Suppressor macrophage treated with lipopolysaccharide for 1 hour (primary cell): ENCODE measurements at regions not wholly inside any gene's neighbourhood (a gene's known extent, or its start where the extent isn't known, plus 50 kb on each side); places are given as distances from the start of the nearest gene placed in this dataset.
"Not testable (repeated sequence)": the region's sequence is repeated elsewhere in the genome, so short reads cannot be mapped to it uniquely, and the experiment has no call there.

Source experiments
- DNase-seq, 3 donors: peaks; one replicate each; pipeline ENCODE4 v3.0.0-alpha.2; 2020 to 2022

DNA sequence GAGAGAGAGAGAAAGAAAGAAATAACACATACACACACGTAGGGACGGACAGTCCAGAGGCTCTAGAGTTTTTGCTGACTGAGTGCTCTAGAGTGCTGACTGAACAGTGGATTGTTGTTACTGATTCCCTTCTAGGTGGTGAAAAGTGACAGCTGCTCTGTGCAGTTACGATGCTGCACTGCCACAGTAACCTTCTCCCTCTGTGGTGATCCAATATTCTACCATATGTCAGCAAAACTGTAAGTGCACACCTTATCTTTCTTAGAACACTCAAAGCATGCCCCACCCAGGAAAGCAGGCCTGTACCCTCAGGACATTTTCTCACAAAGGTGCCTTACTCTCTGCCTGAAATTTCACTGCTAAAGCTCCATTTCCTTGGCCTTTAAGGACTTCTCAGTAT lies 1023.5 kb downstream of the TYW1 start:
- DNase-seq: no peak

DNA sequence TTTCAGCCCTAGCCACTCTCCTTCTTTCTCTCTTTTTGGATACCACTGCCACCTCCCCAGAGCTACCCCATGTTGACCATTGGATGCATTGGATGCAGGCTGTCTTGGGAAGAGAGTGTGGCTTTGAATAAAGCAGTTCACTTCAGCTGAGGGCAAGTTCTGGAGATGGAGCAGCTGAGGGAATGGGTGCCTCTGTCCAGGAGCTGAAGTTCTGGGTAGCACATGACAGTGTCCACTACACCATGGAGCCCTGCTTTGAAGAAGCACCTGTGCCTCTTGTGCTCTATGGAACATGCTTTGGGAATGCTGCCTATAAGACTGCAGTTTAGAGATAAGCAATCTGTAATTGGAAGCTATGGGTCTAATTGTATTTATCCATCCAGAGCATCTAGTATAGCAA lies 1028.7 kb downstream of the TYW1 start:
- no peak for DNase-seq

DNA sequence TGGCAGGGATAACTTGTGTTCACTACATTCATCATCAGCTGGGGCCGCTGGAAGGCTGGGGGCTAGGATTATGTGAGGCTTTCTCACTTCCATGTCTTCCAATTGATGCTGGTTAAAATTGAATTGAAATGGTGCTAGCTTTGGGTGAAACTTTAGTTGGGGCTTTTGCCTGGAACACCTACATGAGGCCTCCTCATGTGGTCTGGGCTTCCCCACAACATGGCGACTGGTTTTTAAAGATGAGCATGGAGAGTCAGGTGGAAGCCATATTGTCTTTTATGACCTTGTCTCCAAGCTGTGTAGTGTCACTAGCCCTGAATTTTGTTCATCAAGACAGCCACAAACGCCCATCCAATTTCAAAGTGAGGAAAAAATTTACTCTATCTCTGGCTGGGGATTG lies 1033.9 kb downstream of the TYW1 start:
- DNase-seq: no peak

DNA sequence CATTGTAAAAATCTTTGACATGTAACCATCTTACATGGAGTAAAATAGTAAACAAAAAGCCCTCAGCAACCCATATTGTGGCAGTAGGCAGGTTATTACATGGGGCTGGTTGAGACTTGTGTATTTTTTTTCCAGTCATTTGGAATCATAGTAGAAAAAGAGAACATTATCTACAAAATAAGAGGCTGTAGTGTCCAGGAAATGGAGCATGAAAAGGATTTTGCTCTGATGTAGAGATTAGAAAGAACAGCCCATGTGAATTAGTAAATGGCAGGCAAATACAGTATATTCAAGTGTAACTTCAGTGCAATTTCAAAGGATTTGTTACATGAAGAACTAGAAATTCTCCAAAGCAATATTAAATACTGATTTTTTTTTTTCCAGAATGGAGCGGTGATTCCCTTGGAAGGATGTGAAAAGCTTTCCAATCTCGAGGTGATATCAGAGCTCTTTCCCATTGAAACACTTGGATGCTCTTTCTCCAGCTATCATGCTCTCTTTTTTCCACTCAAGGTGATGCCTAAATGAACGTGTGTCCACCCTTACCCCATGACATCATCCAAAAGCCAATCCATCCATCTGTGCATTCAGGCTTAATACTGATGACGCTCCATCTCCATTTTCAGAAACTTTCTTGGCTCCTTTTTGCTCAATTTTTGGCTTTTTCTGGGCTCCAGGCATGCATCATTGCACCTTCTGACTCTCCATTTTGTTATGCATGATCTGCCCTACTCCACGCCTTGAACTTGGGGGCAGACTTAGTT lies 1034.7 kb downstream of the TYW1 start:
- no peak for DNase-seq

DNA sequence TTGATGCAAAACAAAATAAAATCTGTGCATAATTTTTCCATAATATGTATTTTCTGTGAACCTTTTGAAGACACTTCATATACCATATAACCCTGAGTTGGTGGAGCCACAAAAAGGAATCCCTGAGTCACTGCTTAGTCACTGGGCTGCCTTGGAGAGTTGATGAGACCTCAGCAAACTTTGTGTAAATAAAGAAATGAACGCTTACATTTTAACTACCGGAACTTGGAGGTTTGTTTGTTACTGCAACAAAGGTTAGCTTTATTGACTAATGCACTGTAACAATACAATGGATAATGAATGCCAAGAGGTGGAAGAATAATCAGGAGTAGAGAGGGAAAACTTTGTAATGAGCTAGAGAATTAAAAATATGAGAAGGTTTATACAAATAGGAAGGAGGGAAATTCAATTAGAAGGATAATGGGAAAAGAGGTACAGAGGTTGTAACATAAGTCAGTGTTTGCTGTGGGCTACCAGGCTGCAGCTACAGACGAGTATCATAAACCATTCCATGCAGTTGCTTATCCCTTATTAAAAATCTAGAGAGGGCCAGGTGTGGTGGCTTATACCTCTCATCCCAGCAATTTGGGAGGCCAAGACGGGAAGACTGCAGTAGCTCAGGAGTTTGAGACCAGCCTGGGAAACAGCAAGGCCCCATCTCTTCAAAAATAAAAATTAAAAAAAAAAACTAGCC lies 1042.1 kb downstream of the TYW1 start:
- no peak for DNase-seq

DNA sequence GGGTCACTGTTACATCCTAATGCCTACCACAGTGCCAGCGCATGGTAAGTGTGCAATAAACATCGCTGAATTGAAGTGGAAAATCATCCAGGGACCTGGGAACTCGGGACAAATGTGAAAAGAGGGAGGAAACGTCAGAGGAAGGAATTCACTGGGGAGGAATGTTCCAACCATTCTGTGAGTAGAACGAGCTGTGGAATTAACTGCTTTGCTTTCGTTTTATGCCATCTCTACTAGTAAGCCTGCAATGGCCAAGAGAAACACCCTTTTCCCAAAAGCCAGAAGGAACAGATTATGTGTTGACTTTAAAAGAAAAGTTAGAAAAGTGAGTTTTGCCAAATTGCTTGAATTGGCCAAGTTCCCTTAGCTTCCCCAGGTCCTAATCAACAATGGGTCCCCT lies 1044.9 kb downstream of the TYW1 start:
- DNase-seq: no peak

DNA sequence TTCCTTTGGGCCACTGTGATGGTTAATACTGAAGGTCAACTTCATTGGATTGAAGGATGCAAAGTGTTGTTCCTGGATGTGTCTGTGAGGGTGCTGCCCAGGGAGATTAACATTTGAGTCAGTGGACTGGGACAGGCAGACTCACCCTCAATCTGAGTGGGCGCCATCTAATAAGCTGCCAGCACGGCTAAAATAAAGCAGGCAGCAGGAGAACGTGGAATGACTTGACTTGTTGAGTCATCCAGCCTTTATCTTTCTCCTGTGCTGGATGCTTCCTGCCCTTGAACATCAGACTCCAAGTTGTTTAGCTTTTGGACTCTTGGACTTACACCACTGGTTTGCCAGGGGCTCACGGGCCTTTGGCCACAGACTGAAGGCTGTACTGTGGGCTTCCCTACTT lies 1046.9 kb downstream of the TYW1 start:
- no peak for DNase-seq

DNA sequence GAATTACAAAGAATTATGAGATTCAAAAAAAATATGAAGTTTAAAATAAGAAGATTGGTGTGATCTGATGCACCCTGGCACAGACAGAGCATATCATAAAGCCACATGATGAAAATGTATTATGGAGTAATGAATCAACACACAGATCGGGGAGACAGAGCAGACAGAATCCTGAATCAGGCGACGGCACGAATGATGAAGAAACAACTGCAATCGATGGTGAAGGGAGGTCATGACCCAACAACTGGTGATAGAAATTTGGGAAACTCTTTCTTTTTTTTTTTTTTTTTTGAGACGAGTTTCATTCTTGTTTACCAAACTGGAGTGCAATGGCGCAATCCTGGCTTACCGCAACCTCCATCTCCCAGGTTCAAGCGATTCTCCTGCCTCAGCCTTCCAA lies 1054.0 kb downstream of the TYW1 start:
- DNase-seq: no peak

DNA sequence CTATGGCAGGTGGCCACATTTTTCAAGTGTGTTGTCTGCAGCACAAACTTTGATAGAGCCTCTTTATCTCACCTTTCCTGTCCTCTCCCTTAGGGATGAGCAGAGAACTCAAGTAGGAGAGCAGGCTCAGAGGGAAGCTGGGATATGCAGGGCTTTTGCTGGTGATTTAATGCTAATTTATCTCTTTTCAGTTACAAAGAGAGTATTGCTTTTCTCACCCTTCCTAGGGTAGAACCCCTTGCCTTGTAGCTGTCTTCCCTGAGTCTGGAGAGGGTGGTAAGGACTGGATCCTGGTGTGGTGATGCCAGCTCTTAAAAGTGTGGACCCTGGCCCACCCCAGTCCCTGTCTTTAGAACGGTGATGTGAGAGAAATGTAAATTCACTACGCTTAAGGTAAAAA lies 1061.4 kb downstream of the TYW1 start:
- no peak for DNase-seq

DNA sequence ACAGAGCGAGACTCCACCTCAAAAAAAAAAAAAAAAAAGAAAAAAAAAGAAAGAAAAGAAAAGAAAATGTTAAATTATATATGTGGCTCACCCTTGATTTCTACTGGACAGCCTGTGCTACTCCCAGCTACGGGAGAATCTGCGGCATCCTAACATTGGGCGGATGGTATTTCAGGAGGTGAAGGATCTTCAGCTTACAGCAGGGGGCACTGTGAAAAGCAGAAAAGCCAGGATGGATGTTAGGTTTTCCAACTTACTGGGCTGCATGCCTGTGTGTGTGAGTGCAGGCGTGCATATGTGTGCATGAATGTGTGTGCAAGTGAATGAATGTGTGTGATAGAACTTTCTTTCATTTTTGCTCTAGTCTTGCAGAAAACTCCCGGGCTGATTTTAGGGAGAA lies 1066.5 kb downstream of the TYW1 start:
- DNase-seq: peak in 1 of 3 donors; percentile 1

DNA sequence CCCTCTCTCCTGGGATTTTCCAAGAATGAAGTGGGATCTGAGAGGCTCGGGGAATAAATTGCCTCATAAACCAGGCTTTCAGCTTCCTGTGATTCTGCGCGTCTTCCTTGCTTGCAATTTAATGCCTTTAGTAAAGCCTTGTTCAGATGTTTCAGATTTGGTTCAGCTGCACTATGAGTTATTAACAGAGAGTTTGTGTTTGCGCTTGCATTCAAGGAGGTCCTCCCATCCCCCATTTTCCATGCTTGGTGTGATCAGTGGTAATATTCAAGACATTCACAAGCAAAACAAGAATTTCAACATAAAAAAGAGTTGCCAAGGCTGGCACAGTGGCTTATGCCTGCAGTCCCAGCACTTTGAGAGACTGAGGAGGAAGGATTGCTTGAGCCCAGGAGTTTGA lies 1068.9 kb downstream of the TYW1 start:
- no peak for DNase-seq

DNA sequence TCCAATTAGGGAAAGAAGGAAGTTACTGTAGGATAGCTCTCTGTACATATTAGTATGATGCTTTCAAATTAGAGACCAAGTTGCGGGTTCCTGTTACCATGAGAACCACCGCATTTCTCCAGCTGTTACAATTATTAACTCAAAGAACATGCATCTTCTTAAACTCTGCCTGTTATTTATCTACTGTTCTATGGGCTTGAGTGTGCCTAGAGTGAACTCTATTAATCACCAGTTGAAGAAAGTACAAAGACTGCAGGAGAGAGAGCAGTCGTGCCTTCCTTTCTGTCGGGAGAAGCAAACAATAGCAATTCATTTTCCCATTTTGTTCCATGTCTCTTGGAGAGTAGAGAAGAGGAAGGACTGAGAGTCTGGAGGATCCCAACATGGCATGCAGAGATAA lies 1071.2 kb downstream of the TYW1 start:
- no peak for DNase-seq

DNA sequence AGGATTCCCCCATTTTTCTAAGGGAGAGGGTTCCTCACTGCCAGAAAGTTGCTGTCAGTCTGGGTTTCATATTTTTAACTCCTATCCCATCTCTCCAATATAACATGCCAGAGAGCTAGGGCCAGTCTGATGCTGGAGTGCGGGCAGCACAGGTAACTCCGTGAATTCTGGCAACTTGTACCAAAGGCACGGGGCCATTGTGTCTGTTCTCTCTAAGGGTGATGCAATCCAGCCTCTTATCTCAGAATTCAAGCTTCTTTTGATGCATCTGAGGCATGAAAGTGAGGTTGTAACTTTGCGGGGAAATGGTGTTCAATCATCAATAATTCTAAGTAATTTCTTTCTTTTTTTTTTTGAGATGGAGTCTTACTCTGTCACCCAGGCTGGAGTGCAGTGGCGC lies 1074.4 kb downstream of the TYW1 start:
- no peak for DNase-seq

DNA sequence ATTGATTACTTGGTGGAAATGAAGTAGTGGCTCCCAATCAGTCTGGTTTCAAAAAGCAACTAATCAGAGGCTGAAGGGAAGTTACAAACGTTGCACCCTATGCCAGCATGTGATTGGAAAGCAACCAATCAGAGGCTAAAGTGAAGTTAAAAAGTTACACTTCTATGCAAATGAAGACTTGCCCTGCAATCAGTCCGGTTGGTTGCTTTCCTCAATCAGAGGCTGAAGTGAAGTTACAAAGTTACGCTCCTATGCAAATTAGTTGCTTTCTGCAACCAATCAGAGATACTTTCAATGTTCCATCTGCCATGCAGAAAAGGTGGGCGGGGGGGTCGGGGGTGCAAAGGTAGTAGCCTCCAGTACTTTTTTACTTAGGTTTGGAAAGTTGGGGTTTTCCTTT lies 1077.1 kb downstream of the TYW1 start:
- DNase-seq: no peak

DNA sequence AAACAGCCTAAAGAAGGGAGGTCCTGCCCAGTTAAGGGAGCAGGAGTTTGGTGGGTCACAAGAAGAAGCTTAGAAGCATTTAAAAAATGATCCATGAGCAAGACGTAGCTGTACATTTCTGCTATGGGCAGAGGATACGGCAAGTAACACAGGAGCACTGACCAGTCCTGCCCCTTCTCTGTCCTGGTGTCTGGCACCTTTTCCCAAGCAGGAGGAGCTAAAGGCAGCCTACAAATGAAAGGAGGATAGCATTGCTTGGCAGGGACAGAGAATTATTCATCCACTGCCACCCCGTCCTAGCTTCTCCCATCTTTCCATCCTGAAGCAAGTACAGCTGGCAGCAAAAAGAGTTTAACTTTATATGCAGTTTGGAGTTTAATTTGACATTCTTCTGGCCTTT lies 1077.6 kb downstream of the TYW1 start:
- no peak for DNase-seq

DNA sequence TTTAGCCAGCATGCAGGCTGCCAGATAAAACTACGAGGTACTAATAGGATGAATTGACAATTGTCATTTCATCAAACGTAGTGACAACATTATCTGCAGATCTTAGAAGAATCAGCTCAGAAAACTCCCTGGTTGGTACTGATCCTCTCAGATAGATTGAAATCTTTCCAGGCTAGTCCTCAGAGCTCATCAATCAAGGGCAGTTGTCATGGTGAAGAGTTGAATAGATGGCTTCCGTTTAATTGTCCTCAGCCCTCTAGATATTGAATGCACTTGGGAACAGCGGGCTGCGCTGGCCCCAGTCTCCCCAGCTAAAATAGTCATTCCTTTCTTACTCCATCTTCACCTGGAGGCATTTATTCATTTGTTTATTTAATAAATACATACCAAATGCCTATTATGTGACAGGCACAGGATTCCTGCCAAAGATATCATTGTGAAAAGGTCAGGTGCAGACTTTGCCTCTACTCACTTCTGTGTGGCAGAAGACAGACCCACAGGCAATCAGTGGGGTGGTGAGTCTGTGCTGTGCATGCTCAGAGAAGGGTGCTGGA lies 1081.6 kb downstream of the TYW1 start:
- no peak for DNase-seq

DNA sequence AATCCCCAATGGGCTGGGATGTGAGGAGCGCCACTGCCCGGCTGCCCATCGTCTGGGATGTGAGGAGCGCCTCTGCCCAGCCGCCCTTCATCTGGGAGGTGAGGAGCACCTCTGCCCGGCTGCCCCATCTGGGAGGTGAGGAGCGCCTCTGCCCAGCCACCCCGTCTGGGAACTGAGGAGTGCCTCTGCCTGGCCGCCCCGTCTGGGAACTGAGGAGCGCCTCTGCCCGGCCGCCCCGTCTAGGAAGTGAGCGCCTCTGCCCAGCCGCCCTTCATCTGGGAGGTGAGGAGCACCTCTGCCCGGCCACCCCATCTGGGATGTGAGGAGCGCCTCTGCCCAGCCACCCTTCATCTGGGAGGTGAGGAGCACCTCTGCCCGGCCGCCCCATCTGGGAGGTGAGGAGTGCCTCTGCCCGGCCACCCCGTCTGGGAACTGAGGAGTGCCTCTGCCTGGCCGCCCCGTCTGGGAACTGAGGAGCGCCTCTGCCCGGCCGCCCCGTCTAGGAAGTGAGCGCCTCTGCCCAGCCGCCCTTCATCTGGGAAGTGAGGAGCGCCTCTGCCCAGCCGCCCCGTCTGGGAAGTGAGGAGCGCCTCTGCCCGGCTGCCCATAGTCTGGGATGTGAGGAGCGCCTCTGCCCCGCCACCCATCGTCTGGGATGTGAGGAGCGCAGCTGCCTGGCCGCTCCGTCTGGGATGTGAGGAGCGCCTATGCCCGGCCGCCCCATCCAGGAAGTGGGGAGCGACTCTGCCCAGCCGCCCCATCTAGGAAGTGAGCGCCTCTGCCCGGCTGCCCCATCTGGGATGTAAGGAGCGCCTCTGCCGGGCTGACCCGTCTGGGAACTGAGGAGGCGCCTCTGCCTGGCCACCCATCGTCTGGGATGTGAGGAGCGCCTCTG lies 1085.7 kb downstream of the TYW1 start:
- DNase-seq: not testable (repeated sequence)

DNA sequence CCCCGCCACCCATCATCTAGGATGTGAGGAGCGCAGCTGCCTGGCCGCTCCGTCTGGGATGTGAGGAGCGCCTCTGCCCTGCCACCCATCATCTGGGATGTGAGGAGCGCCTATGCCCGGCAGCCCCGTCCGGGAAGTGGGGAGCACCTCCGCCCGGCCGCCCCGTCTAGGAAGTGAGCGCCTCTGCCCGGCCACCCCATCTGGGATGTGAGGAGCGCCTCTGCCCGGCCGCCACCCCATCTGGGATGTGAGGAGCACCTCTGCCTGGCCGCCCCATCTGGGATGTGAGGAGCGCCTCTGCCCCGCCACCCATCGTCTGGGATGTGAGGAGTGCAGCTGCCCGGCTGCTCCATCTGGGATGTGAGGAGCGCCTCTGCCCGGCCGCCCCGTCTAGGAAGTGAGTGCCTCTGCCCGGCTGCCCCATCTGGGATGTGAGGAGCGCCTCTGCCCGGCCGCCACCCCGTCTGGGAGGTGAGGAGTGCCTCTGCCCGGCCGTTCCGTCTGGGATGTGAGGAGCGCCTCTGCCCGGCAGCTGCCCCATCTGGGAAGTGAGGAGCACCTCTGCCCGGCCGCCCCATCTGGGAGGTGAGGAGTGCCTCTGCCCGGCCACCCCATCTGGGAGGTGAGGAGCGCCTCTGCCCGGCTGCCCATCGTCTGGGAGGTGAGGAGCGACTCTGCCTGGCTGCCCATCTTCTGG lies 1086.5 kb downstream of the TYW1 start:
- DNase-seq: not testable (repeated sequence)

DNA sequence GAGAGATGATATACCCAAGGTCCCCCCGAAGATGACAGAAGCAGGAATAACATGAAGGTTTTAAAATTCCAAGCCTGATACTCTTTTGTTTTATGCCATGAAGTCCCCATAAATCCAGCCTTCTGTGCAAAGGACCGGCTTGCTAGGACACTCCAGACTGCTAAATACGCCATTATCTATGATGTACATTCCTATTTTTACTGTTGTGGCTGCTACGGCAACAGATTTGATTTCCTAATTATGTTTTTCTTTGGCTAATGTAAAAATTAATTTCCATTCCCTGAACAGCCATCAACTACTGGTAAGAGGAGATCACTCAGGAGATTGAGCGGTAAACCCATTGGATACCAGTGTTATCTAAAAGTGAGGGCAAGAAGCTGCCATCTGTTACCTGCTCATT lies 1090.8 kb downstream of the TYW1 start:
- DNase-seq: no peak

DNA sequence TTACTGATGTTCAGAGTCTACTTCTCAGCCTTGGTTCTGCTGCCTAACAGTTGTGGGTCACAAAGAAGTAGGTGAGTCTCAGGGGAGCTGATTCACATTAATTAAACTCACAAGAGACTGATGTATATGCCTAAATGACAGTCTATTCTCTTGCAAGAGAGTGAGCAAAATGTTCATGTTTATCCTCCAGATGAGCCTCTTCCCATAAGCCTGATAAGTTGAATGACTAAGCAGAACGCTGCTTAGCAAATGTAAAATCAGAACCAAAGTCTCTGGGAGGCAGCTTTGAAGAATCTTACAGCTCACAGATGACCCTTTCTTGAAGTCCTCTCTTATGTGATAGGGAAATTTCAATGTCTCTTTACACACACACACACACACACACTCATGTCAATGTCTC lies 1092.2 kb downstream of the TYW1 start:
- DNase-seq: no peak

DNA sequence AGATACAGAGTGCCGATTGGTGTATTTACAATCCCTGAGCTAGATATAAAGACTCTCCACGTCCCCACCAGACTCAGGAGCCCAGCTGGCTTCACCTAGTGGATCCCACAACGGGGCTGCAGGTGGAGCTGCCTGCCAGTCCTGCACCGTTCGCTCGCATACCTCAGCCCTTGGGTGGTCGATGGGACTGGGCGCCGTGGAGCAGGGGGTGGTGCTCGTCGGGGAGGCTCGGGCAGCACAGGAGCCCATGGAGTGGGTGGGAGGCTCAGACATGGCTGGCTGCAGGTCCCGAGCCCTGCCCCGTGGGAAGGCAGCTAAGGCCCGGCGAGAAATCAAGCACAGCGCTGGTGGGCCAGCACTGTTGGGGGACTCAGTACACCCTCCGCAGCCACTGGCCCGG lies 1093.6 kb downstream of the TYW1 start:
- DNase-seq: not testable (repeated sequence)

DNA sequence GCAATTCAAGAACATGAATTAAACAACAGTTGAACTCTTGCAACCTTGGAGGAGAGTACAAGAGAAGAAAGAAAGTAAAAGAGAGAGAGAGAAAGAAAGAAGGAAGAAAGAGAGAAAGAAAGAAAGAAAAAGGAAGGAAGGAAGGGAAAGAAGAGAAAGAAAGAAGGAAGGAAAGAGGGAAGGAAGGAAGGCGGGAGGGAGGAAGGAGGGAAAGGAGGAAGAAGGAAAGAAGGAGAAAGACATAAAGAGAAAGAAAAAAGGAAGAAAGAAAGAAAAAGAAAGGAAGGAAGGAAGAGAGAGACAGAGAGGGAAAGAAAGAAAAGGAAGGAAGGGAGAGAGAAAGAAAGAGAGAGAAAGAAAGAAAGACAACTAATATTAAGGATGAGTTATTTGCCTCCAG lies 1106.7 kb downstream of the TYW1 start:
- no peak for DNase-seq

DNA sequence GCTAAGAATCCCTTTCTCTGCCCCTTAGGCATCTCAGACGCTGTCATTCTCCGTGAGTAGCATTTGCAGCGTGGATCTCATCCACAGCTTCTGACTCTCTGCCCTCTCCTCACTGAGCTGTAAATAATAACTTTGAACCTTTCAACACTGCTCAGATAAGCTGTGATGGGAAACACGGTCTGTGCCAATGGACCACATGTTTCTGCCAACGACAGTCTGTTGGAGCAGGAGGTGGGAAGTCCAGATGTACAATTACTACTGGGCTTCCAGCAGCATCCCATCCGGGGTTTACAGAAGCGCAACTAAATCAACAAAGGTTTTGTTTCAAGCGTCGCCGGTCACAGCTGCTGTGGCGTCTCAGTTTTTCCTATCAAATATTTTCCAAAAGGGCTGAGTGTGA lies 1110.6 kb downstream of the TYW1 start:
- DNase-seq: no peak
